PC-9 (cell line): ENCODE measurements at regions not wholly inside any gene's neighbourhood (a gene's known extent, or its start where the extent isn't known, plus 50 kb on each side); places are given as distances from the start of the nearest gene placed in this dataset.

ENCODE experiments used
- CTCF ChIP-seq: fragments of 200-600 bp; sonication (generic); conservative IDR thresholded peaks from 2 replicates; pipeline ENCODE4 v1.6.1; 2017; ENCODE audit warnings: mixed run types, antibody characterized with exemption, mild to moderate bottlenecking, moderate library complexity
- EZH2 ChIP-seq: fragments of 200-600 bp; sonication (generic); IDR thresholded peaks from 2 replicates; pipeline ENCODE4 v1.8.0; 2017; ENCODE audit warnings: antibody characterized with exemption, low read depth

GRCh38 chr4:147250062-147250461, 230.8 kb upstream of the EDNRA start:
- TF ChIP-seq CTCF = no peak
- TF ChIP-seq EZH2 = no peak
